Fibroblast of skin of right biceps (primary cell): ENCODE measurements at regions not wholly inside any gene's neighbourhood (a gene's known extent, or its start where the extent isn't known, plus 50 kb on each side); places are given as distances from the start of the nearest gene placed in this dataset.

Experiments used
- DNase-seq: peaks from one replicate; pipeline ENCODE4 v3.0.0-alpha.2; 2013

DNA sequence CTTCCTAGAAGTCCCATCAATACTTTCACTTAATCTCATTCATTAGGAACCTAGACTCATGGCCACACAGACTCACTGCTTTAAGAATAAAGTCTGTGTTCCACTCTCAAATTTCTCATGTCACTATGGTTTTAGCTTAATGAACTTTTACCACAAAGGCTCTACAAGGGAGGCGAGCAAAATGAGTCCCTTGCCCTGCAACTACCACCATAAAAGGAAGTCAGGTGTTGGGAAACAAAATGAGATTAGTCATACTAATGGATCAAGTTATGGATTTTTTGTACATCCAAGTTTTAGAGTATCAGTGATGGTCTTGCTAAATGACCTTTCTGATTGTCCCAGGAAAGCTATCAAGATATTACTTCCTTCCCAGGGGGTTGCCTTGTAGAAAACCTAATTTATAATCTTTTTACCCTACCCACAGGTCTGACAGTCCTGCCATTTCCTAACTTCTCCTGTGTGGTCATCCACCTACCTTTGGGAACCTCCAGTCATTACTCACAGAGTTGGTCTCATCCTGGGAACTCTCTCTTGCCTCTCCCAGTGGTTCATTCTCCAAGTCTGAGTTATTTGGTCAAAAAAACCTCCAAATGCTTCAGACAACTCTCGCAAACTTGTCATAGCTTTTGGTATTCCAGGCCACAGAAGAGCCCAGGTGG, 51.8 kb upstream of the SLC16A1 start:
- DNase-seq = no peak

DNA sequence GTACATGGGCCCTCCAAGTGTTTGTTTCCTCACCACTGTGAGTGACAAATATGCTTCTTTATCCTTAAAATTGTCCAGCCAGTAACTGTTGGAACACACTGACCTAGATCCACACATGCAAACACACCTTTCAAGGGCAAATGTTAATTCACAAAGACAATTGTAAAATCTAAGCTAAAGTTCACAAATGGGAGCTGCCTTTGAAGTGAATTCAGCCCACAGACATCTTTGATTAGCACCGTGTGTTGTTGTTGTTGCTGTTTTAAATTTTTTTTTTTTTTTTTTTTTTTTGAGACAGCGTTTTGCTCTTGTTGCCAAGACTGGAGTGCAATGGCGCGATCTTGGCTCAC, 52.3 kb upstream of the SLC16A1 start:
- DNase-seq = no peak

DNA sequence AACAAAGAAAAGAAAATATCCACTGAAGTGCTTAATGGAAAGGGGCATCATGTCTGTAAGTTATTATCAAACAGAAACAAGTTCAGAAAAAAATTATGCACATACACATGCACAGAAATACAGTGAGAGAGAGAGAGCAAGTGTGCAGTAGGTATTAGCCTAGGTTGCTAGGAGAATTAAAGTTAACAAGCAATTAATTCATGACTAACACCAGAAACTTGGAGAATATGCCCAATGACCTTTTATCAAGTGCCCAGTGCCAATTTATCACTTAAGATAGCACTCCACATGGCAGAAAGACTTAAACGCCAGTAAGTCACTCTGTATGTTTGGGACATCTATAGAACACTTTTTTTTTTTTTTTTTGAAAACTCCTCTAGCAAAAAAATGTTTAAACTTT, 56.2 kb upstream of the SLC16A1 start:
- no peak for DNase-seq

DNA sequence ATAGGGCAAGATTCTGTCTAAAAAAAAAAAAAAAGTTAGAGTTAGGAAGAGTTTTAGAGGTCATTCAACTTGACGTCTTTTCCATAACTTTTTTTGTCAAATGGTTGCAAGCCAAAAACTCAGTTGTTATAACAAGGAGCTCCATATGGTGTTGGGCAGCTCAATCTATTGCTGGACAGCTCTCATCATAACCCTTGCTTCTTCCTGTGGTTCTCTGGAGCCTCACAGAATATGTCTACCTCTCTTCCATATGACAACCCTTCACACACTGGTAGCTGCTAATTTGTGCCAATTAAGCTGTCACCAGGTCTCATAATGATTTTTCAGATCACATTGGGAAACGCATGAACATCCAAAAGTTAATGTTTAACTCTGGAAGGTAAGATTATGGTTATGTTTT, 57.8 kb upstream of the SLC16A1 start:
- no peak for DNase-seq

DNA sequence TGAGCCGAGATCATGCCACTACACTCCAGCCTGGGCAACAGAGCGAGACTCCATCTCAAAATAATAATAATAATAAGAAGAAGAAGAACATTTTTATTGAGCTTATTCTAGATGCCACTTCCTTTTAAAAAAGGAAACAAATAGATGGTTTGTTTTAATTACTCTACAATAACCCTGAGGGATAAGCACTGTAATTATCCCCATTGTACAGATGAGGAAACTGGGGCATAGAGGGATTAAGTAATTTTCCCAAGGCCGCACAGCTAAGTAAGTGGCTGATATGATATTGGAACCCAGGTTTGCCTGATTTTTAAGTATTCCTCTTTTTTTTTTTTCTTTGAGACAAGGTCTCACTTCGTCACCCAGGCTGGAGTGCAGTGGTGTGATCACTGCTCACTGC, 58.5 kb upstream of the LRIG2 start:
- DNase-seq = no peak

DNA sequence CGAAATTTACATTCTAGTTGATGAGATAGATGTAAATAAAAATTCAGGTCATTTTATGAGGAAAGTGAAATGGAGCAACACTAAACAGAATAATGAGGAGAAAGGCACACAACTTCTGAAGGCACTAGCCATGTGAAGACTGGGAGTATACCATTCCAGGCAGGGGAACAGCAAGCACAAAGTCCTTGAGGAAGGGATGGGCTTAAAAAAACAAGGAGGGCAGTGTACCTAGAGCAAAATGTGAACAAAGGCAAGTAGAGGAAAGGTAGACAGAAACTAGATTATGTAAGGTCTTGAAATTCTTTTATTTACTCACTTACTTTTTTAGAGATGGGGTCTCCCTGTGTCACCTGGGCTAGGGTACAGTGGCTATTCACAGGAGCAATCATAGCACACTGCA, 54.1 kb upstream of the LRIG2 start:
- no peak for DNase-seq

DNA sequence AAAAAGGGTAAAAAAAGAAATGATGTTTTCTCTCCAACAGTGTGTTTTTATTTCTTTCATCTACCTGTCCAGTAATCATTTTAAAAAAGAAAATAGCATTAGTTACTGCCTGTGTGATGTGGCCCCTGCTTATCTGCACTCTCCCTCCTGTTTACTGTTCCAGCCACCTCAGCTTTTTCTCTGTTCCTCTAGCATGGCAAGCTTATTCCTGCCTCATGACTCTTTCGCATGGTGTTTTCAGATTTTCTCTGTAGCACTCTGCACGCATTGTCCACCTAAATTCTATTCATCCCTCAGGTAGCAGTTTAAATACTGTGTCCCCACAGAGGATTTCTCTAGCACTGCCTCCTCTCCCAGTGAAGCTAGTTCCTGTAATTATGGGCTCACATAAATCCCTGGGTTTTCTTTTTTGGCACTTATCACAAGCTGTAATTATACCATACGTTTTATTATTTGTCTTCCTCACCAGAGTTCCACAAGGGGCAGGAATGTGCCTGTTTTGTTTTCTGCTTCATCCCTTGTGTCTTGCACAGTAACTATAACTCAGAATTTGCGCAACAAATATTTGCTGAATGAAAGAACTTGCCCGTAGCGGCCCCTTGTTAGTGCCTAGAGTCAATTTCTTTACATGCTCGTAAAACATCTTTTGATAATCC, 51.4 kb upstream of the LRIG2 start:
- DNase-seq = peak; percentile 19
